Esophagus squamous epithelium (tissue), 4 donors: ENCODE measurements at regions not wholly inside any gene's neighbourhood (a gene's known extent, or its start where the extent isn't known, plus 50 kb on each side); places are given as distances from the start of the nearest gene placed in this dataset.

Experiments
- POLR2A ChIP-seq, 4 donors: fragments of 450-650 bp; IDR thresholded peaks; one replicate each; pipeline ENCODE4 v1.6.1; 2017; ENCODE audit warnings: antibody characterized with exemption in 4 of 4, mild to moderate bottlenecking in 4 of 4, moderate library complexity in 3 of 4
- TF ChIP-seq, protein P1 (sequence below), 6 experiments: fragments of 450-650 bp in 4 of 6; fragments of 200-600 bp in 2 of 6; sonication (generic) in 2 of 6; IDR thresholded peaks; one replicate each; pipeline ENCODE4 v1.5.1; 2016 to 2019; ENCODE audit warnings: antibody characterized with exemption in 6 of 6, mild to moderate bottlenecking in 4 of 6, moderate library complexity in 4 of 6

DNA sequence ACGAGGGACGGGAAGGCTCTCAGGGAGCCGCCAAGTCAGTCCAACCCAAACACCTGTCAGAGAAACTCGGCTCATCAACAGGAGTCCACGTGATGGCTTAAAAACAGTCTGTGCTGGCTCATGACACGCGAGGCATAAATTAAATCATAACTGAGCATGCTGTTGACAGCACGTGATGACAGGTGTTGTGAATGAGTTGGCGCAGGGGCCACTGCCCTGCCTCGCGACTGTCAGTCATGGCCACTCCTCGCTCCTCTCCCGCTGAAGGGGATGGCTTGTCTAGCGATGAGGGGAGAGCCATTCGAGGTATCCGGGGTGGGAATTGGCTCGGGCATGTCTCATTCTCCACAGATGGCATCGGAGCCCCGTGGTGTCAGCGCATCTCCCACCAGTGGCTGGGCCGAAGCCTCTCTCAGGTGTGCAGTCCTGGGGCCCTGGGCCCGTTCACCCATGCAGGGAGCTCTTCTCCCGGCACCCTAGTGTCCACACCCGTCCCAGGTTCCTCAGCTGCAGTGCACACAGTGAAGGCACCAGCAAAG, 313.3 kb downstream of the BMP7 start:
- TF ChIP-seq, protein P1, sequence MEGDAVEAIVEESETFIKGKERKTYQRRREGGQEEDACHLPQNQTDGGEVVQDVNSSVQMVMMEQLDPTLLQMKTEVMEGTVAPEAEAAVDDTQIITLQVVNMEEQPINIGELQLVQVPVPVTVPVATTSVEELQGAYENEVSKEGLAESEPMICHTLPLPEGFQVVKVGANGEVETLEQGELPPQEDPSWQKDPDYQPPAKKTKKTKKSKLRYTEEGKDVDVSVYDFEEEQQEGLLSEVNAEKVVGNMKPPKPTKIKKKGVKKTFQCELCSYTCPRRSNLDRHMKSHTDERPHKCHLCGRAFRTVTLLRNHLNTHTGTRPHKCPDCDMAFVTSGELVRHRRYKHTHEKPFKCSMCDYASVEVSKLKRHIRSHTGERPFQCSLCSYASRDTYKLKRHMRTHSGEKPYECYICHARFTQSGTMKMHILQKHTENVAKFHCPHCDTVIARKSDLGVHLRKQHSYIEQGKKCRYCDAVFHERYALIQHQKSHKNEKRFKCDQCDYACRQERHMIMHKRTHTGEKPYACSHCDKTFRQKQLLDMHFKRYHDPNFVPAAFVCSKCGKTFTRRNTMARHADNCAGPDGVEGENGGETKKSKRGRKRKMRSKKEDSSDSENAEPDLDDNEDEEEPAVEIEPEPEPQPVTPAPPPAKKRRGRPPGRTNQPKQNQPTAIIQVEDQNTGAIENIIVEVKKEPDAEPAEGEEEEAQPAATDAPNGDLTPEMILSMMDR (IDR thresholded peaks at IDR 0.05): no peak
- TF ChIP-seq POLR2A (IDR thresholded peaks at IDR 0.05): no peak
